Mucosa of stomach (tissue), 1 donor: ENCODE measurements at regions not wholly inside any gene's neighbourhood (a gene's known extent, or its start where the extent isn't known, plus 50 kb on each side); places are given as distances from the start of the nearest gene placed in this dataset.
"Not testable (repeated sequence)": the region's sequence is repeated elsewhere in the genome, so short reads cannot be mapped to it uniquely, and the experiment has no call there.

Source experiments
- H3K27me3 ChIP-seq: one replicate; pipeline ENCODE4 v1.7.0; 2013; ENCODE audit warnings: mild to moderate bottlenecking, low read length; ENCODE audit not compliant: control insufficient read depth, insufficient read depth
- H3K36me3 ChIP-seq: one replicate; pipeline ENCODE4 v1.7.0; 2013; ENCODE audit warnings: low read length; ENCODE audit not compliant: control insufficient read depth, insufficient read depth
- H3K4me1 ChIP-seq: one replicate; pipeline ENCODE4 v1.7.0; 2013; ENCODE audit warnings: mild to moderate bottlenecking, low read length; ENCODE audit not compliant: control insufficient read depth, insufficient read depth
- H3K4me3 ChIP-seq: one replicate; pipeline ENCODE4 v1.7.0; 2013; ENCODE audit warnings: low read length
- H3K9ac ChIP-seq: one replicate; pipeline ENCODE4 v1.7.0; 2013; ENCODE audit warnings: mild to moderate bottlenecking, low read length, moderate library complexity
- H3K9me3 ChIP-seq: one replicate; pipeline ENCODE4 v1.7.0; 2013; ENCODE audit warnings: mild to moderate bottlenecking, low read length, moderate library complexity; ENCODE audit not compliant: control insufficient read depth
- donor health status: Pancreatic carcinoma.

DNA sequence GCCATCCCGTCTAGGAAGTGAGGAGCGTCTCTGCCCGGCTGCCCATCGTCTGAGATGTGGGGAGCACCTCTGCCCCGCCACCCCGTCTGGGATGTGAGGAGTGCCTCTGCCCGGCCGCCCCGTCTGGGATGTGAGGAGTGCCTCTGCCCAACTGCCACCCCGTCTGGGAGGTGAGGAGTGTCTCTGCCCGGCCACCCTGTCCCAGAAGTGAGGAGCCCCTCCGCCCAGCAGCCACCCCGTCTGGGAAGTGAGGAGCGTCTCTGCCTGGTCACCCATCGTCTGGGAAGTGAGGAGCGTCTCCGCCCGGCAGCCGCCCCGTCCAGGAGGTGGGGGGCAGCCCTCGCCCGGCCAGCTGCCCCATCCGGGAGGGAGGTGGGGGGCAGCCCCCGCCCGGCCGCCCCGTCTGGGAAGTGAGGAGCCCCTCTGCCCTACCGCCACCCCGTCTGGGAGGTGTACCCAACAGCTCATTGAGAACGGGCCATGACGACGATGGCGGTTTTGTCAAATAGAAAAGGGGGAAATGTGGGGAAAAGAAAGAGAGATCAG, 474.9 kb downstream of the IRS2 start:
- H3K36me3 ChIP-seq, H3K9ac ChIP-seq, H3K9me3 ChIP-seq, H3K4me3 ChIP-seq, H3K4me1 ChIP-seq: not testable (repeated sequence)
- H3K27me3 ChIP-seq, result peaks cover 14% of the 10 kb centered on the region

DNA sequence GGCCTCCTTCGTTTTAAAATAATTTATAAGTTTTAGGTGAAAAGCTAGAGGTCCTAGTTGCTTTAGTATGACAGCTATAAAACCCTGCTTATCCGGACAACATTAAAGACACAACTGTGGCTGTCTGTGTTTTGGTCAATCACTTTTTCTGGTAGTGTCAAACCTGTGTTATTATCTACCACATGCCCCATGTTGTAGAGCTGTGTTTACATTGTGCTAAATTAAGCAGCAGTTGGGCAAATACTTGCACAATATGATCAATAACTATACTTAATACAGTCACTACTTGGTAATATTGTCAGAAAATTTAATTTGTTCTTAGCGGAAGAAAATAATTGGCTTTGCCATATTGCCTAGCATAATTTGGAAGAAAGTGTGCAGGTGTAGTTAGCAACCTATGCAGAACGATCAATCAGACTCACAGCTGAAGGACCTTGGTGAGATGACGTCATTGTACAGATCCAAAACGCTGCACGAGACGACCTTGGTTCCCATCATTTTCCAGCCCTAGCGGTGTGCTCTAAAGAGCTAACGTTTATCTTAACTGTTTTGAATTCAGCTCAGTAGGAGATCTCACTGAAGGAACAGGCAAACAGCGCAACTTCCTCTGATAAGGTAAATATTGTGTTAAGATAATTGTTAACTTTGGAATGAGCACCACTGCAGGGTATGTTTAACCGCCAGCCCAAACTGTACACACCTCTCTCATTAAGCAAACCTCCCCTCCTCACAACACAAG, 476.6 kb downstream of the IRS2 start:
- peaks cover 14% of the 10 kb centered on the region for H3K27me3 ChIP-seq

DNA sequence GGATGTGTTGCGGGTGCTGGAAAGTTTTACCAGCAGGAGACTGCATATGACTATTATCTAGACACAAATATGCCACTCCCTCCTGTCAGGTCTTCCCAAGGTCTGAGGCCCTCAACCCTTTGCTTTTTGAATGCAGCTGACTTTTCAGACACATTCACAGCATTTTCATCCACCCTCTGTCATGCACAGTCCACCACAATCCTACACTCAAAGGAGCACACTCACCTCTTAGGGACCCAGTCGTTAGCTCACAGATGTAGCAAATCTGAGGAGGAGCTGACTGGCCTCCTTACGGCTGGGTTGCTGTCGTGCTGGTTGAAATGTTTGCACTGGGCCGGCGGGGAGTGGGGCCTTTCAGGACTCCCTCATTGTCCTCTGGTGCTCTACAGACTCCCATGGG, 479.4 kb downstream of the IRS2 start:
- no peaks in the 10 kb centered on the region for H3K9me3 ChIP-seq

More for the DNA sequence above, 476.6 kb downstream of the IRS2 start:
- Histone ChIP-seq H3K4me3 (no peak overlapping the region), H3K9me3 (no peaks in the 10 kb centered on the region), H3K36me3 (no peaks in the 10 kb centered on the region), H3K4me1 (peaks cover 7% of the 10 kb centered on the region), H3K9ac (no peak overlapping the region)

DNA sequence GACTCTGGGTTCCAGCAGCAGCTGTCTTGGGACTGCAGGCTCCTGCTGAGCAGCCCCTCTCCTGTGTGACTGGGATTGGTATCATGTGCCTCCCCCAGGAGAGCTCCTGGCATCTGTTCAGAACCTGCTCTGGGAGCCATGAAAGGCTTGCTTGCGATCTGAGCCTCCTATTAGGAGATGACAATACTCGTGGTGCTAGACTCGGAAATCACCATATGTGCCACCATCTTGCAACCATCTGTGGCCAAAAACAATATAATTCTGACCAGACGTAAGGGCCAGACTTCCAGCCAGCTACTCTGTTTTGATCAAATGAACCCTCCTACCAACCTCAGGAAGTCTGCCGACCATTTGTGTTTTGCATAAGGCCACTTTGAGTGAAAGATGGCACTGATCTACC, 484.7 kb downstream of the IRS2 start:
- H3K9me3 ChIP-seq, result no peaks in the 10 kb centered on the region
- no peaks in the 10 kb centered on the region for H3K4me1 ChIP-seq
- no peak overlapping the region for H3K4me3 ChIP-seq
- no peaks in the 10 kb centered on the region for H3K27me3 ChIP-seq
- no peak overlapping the region for H3K9ac ChIP-seq
- no peaks in the 10 kb centered on the region for H3K36me3 ChIP-seq

More for the DNA sequence above, 479.4 kb downstream of the IRS2 start:
- Histone ChIP-seq H3K27me3 (peaks cover 14% of the 10 kb centered on the region), H3K4me3 (no peak overlapping the region), H3K4me1 (peaks cover 7% of the 10 kb centered on the region), H3K36me3 (no peaks in the 10 kb centered on the region), H3K9ac (no peak overlapping the region)

DNA sequence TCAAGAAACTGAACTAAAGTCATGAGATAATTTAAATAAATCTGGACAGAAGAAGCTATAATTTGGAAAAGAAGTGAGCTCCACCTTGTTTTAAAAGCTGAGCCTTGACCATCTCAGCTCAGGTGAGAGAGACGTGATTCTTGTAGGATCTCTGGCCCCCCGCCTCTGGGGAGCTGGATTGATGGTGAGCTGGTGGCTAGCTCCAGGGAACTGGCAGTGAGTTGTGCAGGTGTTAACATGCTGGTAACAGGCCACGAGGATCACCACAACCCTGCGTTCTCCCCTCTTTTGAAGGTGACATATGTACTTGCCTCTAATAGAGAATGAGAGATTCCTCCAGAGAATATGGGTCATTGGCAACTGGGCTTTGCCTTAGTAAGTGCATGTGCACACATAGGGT, 485.1 kb downstream of the IRS2 start:
- Histone ChIP-seq H3K36me3 (no peaks in the 10 kb centered on the region), H3K4me3 (no peak overlapping the region), H3K9ac (no peak overlapping the region), H3K4me1 (no peaks in the 10 kb centered on the region), H3K27me3 (no peaks in the 10 kb centered on the region), H3K9me3 (no peaks in the 10 kb centered on the region)

DNA sequence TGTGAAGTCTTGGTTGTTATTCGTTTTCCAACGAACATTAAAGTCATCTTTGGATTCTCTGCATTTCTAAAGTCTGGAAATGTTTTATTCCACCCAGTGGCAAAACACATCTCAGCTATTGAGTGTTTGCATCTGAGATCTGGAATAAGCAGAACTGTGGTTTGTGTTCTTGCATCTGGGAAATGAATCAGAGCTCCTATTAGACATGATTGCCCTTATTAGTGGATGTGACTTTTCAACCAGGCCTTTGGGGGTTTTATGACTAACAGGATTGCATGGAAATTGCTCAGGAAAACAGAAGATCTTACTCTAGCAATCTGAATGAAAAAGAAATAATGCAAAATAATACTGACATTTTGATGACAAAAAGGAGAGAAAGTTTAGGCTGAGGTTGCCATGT, 488.8 kb downstream of the IRS2 start:
- H3K27me3 ChIP-seq, result no peaks in the 10 kb centered on the region
- H3K9ac ChIP-seq, result no peak overlapping the region
- no peak overlapping the region for H3K4me3 ChIP-seq
- H3K9me3 ChIP-seq, result no peaks in the 10 kb centered on the region
- no peaks in the 10 kb centered on the region for H3K4me1 ChIP-seq
- no peaks in the 10 kb centered on the region for H3K36me3 ChIP-seq

DNA sequence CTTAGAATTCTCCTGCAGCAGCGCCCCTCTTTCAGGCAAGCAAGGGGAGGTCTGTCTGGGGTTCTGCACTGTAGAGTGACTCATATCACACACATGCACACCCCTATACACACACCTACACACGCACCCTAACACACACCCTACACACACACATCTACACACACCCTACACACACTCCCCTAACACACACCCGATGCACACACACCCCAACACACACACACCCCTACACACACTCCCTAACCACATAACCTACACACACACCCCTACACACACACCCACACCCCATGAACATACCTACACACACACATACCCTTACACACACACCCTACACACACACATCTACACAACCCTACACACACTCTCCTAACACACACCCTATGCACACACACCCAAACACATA, 493.2 kb downstream of the IRS2 start:
- no peaks in the 10 kb centered on the region for H3K27me3 ChIP-seq
- H3K36me3 ChIP-seq, result no peaks in the 10 kb centered on the region
- no peaks in the 10 kb centered on the region for H3K9me3 ChIP-seq

DNA sequence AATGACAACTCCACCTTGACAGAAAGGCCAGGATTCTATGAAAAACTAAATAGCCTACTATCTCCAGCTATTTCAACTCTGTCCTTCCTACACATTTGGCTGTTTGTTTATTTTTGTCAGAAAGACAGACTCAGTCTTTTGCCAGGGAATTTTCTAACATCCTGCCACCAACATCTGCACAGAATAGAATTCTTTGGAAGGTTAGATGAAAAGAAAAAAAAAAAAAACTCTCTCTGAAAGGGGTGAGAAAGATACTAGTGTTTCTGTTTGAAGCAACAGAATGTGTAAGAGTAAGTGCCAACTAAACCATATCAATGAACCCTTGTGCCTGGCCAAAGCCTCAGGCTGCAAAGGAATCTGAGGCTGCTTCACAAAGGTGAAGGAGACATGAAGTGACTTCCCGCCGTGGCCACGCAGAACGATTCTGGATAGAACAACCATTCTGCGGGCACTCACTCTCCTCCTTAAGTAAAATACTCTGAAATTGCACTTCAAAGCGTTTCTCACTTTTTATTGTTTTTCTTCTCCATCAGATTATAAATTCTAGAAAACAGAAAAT, 498.2 kb downstream of the IRS2 start:
- Histone ChIP-seq H3K4me1 (no peaks in the 10 kb centered on the region), H3K27me3 (no peaks in the 10 kb centered on the region), H3K4me3 (no peak overlapping the region), H3K9me3 (no peaks in the 10 kb centered on the region), H3K36me3 (no peaks in the 10 kb centered on the region), H3K9ac (no peak overlapping the region)

More for the DNA sequence above, 493.2 kb downstream of the IRS2 start:
- no peaks in the 10 kb centered on the region for H3K4me1 ChIP-seq
- no peak overlapping the region for H3K9ac ChIP-seq
- no peak overlapping the region for H3K4me3 ChIP-seq

DNA sequence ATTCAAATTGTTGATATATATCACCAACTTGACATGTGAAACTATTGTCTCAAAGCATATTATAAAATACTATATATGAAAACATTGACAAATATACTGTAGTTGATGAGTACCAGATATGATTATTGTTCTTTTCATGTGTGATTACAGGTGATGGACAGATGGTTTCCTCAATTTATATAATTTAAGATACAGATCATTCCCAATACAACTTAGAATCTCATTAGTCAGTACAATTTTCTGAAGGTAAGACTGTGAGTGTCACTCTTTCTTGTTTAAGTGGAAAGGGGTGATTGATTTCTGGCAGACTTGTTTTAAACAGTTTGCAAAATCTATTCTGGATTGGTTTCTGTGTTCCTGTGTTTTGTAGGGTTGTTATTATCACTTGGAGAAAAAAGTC, 498.8 kb downstream of the IRS2 start:
- Histone ChIP-seq H3K36me3 (no peaks in the 10 kb centered on the region), H3K27me3 (no peaks in the 10 kb centered on the region), H3K9ac (no peak overlapping the region), H3K9me3 (no peaks in the 10 kb centered on the region), H3K4me1 (no peaks in the 10 kb centered on the region), H3K4me3 (no peak overlapping the region)

DNA sequence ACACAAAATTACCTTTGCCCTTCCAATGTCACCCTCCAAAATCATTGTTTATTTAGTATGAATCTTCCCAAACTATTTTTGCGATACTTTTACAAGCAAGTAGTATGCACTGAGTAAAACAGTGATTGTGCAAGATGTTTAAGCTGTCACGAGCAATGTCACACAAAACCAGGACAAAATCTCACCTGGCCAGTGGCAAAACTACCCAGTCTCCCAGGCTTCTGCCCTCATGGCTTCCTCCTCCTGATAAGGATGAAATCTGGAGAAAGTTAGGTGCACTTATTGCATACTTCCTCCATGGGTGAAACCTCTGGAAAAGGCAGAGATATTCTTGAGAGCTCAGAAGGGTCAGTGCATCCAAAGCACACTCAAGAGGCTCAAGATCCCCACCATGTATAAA, 500.8 kb downstream of the IRS2 start:
- H3K36me3 ChIP-seq, result no peaks in the 10 kb centered on the region
- no peaks in the 10 kb centered on the region for H3K4me1 ChIP-seq
- no peak overlapping the region for H3K9ac ChIP-seq
- no peaks in the 10 kb centered on the region for H3K9me3 ChIP-seq
- H3K4me3 ChIP-seq, result no peak overlapping the region
- no peaks in the 10 kb centered on the region for H3K27me3 ChIP-seq

DNA sequence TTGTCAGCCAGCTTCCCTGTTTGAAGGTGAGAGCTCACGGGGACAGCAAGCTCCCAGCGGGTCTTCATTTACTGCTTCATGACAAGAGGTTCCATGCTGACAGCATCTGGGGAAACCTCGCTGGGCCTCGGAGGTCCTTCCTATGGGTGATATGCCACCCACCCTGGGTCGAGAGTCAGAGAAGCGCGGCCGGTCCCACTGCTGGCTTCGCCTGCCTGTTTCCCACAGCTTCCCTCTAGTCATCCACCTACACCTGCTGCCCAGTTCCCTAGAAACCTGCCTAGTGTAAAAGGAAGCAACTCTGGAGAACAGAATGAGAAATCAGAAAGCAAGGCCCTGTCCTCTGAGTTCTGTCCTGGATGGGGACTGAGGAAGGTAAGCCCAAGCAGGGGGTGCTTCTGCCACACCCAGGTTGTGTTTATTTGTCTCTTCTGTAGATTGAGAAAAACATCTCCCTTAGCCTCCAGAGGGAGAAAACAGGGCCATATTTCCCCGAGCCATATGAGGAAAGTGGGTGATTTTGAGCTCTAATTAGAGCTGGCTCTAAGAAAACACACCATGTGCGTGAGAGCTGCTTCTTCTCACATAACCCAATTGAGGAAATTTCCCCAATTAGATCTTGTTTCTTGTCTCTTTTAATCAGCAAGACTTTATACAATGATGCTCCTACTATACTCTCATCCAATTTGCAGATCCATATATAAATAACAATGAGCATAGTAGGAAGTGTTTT, 504.3 kb downstream of the IRS2 start:
- Histone ChIP-seq H3K4me1 (no peaks in the 10 kb centered on the region), H3K36me3 (no peaks in the 10 kb centered on the region), H3K9me3 (no peaks in the 10 kb centered on the region), H3K27me3 (no peaks in the 10 kb centered on the region), H3K9ac (no peak overlapping the region), H3K4me3 (no peak overlapping the region)
